Upper lobe of right lung (tissue), 1 donor: ENCODE measurements at regions not wholly inside any gene's neighbourhood (a gene's known extent, or its start where the extent isn't known, plus 50 kb on each side); places are given as distances from the start of the nearest gene placed in this dataset.

ENCODE experiments used
- ATAC-seq: fragments of 200-7000 bp; cut with Tn5 transposase; one replicate; pipeline ENCODE4 v1.9.1; 2020; ENCODE audit warnings: mild to moderate bottlenecking, moderate library complexity
- DNase-seq: peaks from one replicate; pipeline ENCODE4 v3.0.0-alpha.2; 2020
- H3K27ac ChIP-seq: fragments of 200-600 bp; one replicate; pipeline ENCODE4 v1.8.0; 2022
- H3K27me3 ChIP-seq: fragments of 200-600 bp; one replicate; pipeline ENCODE4 v1.8.0; 2022; ENCODE audit warnings: mild to moderate bottlenecking
- H3K36me3 ChIP-seq: fragments of 200-600 bp; one replicate; pipeline ENCODE4 v1.8.0; 2022
- H3K4me1 ChIP-seq: fragments of 200-600 bp; one replicate; pipeline ENCODE4 v1.8.0; 2022
- H3K4me3 ChIP-seq: fragments of 200-600 bp; one replicate; pipeline ENCODE4 v1.8.0; 2022; ENCODE audit warnings: mild to moderate bottlenecking
- H3K9me3 ChIP-seq: fragments of 200-600 bp; one replicate; pipeline ENCODE4 v1.8.0; 2022
- intact Hi-C: fragments of 100-400 bp; cut with DNase I; formaldehyde crosslinking; loops from one replicate; pipeline ENCODE4 v1.11.0; 2022
- TF ChIP-seq, protein P1 (sequence below): fragments of 200-600 bp; IDR thresholded peaks from one replicate; pipeline ENCODE4 v1.8.0; 2022; ENCODE audit warnings: antibody characterized with exemption
- donor health status: DM: no; HTN: yes; CAD: no; lungs with severe emphysema.

DNA sequence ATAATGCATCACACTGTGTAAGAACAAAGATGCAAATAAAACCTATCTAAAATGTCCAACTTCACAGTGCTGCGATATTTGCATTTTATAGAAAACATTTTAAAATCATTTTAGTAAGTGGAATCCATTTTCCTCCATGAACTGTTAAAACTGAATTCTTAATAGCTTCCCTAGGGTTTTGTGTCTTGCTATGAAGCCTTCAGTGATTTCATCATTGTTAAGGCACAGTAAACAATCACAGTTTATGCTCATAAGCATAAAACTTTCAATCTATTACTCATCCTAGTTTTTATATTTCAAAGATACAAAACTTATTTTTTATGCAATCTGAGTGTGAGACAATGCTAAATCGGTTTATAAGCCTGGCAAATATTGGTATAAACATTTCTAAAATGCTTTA, 509.7 kb downstream of the TUSC7 start:
- intact Hi-C loops, result no loop called here
- H3K9me3 ChIP-seq, result no peaks in the 10 kb centered on the region
- no peak for ATAC-seq
- no peaks in the 10 kb centered on the region for H3K36me3 ChIP-seq
- no peaks in the 10 kb centered on the region for H3K4me1 ChIP-seq
- no peak overlapping the region for H3K4me3 ChIP-seq
- no peak overlapping the region for H3K27ac ChIP-seq
- no peak for DNase-seq
- H3K27me3 ChIP-seq, result no peaks in the 10 kb centered on the region
- TF ChIP-seq, protein P1, sequence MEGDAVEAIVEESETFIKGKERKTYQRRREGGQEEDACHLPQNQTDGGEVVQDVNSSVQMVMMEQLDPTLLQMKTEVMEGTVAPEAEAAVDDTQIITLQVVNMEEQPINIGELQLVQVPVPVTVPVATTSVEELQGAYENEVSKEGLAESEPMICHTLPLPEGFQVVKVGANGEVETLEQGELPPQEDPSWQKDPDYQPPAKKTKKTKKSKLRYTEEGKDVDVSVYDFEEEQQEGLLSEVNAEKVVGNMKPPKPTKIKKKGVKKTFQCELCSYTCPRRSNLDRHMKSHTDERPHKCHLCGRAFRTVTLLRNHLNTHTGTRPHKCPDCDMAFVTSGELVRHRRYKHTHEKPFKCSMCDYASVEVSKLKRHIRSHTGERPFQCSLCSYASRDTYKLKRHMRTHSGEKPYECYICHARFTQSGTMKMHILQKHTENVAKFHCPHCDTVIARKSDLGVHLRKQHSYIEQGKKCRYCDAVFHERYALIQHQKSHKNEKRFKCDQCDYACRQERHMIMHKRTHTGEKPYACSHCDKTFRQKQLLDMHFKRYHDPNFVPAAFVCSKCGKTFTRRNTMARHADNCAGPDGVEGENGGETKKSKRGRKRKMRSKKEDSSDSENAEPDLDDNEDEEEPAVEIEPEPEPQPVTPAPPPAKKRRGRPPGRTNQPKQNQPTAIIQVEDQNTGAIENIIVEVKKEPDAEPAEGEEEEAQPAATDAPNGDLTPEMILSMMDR, result no peak

DNA sequence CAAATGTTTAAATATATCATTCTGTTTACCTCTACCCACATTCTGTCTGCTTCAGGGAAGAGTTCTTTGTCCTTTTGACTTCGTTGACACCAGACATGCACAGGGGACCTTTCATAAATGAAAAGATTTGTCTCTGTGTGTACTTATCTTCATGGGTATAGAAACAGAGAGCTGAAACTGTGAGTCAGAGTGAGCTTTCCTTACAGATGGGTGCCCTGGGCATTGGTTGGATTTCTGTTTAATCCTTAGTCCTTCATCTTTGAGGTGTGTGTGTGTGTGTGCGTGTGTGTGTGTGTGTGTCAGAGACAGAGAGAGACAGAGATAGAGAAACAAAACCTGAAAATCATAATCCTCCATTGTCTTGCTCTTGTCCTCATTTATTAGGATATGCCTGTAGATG, 517.4 kb downstream of the TUSC7 start:
- Histone ChIP-seq H3K36me3 (no peaks in the 10 kb centered on the region), H3K4me1 (no peaks in the 10 kb centered on the region), H3K4me3 (no peak overlapping the region), H3K27ac (no peak overlapping the region), H3K27me3 (no peaks in the 10 kb centered on the region), H3K9me3 (no peaks in the 10 kb centered on the region)
- no peak for ATAC-seq
- DNase-seq, result no peak
- TF ChIP-seq, protein P1, result no peak
- intact Hi-C loops, result no loop called here

DNA sequence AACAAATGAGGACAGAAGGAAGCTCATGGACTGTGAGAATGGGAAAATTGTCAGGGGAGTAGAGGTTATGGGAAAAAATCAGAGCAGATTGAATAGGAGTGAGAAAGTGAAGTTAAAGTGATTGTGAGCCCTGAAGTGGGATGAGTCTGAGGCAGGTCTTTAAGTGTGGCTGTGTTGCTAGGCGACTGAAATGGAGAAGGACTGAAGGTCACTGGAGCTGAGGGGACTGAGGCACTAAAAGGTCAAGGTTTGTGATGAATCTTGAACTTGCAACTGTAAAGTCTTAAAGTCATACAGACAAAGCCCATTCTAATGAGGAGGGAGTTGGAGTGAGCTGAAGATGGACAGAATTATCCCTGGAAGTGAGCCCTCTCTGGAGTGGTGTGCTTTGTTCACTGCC, 518.9 kb downstream of the TUSC7 start:
- H3K4me1 ChIP-seq, result no peaks in the 10 kb centered on the region
- H3K36me3 ChIP-seq, result no peaks in the 10 kb centered on the region
- intact Hi-C loops, result no loop called here
- no peaks in the 10 kb centered on the region for H3K9me3 ChIP-seq
- H3K27me3 ChIP-seq, result no peaks in the 10 kb centered on the region
- H3K27ac ChIP-seq, result no peak overlapping the region
- no peak for DNase-seq
- TF ChIP-seq, protein P1, result no peak
- peak; percentile 28 for ATAC-seq
- H3K4me3 ChIP-seq, result no peak overlapping the region

DNA sequence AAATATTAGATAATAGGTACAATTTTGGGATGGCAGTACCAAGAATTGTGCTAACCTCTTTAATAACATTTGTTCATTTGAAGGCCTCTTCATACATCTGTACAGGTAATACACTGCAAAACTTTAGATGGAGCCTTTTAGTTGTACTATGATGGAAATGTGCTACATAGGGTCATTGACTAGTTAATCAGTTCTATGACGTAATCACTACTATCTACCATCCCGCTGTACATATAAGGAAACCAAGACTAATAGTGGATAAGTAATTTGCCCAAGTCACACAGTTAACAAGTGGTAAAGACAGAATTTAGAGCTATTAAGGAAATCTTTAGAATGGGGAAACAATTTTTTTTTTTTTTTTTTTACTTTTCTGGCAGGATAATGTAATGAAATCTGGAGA, 521.3 kb downstream of the TUSC7 start:
- no peaks in the 10 kb centered on the region for H3K36me3 ChIP-seq
- no peaks in the 10 kb centered on the region for H3K27me3 ChIP-seq
- TF ChIP-seq, protein P1, result no peak
- intact Hi-C loops, result no loop called here
- DNase-seq (no peak), ATAC-seq (no peak)
- no peak overlapping the region for H3K27ac ChIP-seq
- no peaks in the 10 kb centered on the region for H3K4me1 ChIP-seq
- H3K9me3 ChIP-seq, result no peaks in the 10 kb centered on the region
- H3K4me3 ChIP-seq, result no peak overlapping the region

DNA sequence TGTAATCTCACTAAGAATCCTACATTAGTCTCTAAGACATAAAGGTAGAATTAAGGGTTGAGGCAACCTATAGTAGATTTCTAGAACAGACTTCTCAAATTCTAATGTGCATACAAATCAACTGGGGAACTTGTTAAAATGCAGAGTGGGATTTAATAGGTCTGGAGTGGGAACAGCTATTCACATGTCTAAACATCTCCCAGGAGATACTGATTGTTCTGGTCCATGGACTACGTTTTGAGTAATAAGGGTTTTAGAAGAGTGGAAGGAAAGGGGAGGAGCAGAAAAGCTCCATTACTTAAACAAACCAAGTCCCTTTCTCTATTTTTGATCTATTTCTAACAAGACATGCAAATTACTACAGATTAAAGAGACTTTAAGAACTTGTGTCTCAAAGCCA, 524.8 kb downstream of the TUSC7 start:
- Histone ChIP-seq H3K36me3 (no peaks in the 10 kb centered on the region), H3K27ac (no peak overlapping the region), H3K4me3 (no peak overlapping the region), H3K9me3 (no peaks in the 10 kb centered on the region), H3K27me3 (no peaks in the 10 kb centered on the region), H3K4me1 (no peaks in the 10 kb centered on the region)
- no peak for ATAC-seq
- DNase-seq, result no peak
- TF ChIP-seq, protein P1, result no peak
- intact Hi-C loops, result no loop called here

DNA sequence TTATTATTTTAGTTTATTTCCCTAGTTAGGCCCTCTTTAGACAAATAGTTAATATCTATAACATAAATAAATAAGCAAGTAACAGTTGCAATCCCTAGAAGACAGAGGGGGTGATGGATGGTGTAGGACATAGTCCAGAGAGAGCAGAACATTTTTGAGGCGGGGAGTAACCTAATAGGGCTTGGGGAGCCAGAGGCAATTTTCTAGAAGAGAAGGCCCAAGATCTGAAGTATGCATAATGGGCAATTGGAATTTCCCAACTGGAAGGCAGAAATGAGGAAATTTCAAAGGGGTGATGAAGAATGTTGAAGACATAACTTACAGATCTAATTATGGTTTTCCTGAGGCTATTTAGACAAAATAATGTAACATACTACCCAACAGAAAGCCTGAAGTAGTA, 525.7 kb downstream of the TUSC7 start:
- H3K27ac ChIP-seq, result no peak overlapping the region
- no peaks in the 10 kb centered on the region for H3K4me1 ChIP-seq
- no peaks in the 10 kb centered on the region for H3K9me3 ChIP-seq
- no peaks in the 10 kb centered on the region for H3K27me3 ChIP-seq
- intact Hi-C loops, result no loop called here
- no peak overlapping the region for H3K4me3 ChIP-seq
- TF ChIP-seq, protein P1, result no peak
- no peak for DNase-seq
- no peaks in the 10 kb centered on the region for H3K36me3 ChIP-seq
- ATAC-seq, result no peak
